ENCODE measurements at regions not wholly inside any gene's neighbourhood (a gene's known extent, or its start where the extent isn't known, plus 50 kb on each side); places are given as distances from the start of the nearest gene placed in this dataset.

DNA sequence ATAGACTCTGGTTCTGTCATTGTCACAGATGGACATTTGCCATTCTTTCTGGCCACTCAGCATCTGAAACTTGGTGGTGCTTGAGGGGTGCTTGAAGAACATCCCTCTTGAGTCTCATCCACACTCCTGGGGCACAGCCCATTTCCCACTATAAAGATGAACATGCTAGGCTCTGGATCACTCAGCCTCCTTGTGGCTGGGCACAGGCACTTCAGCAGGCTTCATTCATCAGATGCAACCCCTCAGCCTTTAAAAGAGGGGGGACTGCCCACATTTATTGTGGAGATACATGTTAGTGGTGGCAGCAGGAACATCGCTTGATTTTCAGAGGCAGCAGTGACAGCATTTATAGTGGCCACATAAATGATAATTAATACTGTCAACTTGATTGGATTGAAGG is 124.7 kb upstream of the NIPBL start:
- TF ChIP-seq, protein P1, sequence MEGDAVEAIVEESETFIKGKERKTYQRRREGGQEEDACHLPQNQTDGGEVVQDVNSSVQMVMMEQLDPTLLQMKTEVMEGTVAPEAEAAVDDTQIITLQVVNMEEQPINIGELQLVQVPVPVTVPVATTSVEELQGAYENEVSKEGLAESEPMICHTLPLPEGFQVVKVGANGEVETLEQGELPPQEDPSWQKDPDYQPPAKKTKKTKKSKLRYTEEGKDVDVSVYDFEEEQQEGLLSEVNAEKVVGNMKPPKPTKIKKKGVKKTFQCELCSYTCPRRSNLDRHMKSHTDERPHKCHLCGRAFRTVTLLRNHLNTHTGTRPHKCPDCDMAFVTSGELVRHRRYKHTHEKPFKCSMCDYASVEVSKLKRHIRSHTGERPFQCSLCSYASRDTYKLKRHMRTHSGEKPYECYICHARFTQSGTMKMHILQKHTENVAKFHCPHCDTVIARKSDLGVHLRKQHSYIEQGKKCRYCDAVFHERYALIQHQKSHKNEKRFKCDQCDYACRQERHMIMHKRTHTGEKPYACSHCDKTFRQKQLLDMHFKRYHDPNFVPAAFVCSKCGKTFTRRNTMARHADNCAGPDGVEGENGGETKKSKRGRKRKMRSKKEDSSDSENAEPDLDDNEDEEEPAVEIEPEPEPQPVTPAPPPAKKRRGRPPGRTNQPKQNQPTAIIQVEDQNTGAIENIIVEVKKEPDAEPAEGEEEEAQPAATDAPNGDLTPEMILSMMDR (IDR thresholded peaks at IDR 0.05; ENCODE audit: unreplicated experiment), result no peak
- no peak overlapping the region for H3K4me3 Mint-ChIP-seq
- H3K9me3 Mint-ChIP-seq, result peaks cover 5% of the 10 kb centered on the region
- H3K27me3 Mint-ChIP-seq (ENCODE audit: low read depth), result peaks cover 23% of the 10 kb centered on the region
- no peaks in the 10 kb centered on the region for H3K4me1 Mint-ChIP-seq
- no peaks in the 10 kb centered on the region for H3K36me3 Mint-ChIP-seq
- no peak for DNase-seq (ENCODE audit: low spot score in 2 of 2, unreplicated experiment in 2 of 2)
- H3K27ac Mint-ChIP-seq, result no peak overlapping the region

- Mint-ChIP-seq H3K4me3 (no peak overlapping the region), H3K9me3 (peaks cover 5% of the 10 kb centered on the region), H3K27ac (no peak overlapping the region), H3K27me3 (ENCODE audit: low read depth) (peaks cover 16% of the 10 kb centered on the region), H3K36me3 (no peaks in the 10 kb centered on the region), H3K4me1 (no peaks in the 10 kb centered on the region)
- TF ChIP-seq, protein P1 (IDR thresholded peaks at IDR 0.05; ENCODE audit: unreplicated experiment), result no peak
- no peak for DNase-seq (ENCODE audit: low spot score in 2 of 2, unreplicated experiment in 2 of 2)
These were observed 121.2 kb upstream of the NIPBL start for GRCh38 chr5:36755342-36755741.

GRCh38 chr5:36755920-36756488 is 120.6 kb upstream of the NIPBL start:
- Mint-ChIP-seq H3K4me1 (no peaks in the 10 kb centered on the region), H3K27me3 (ENCODE audit: low read depth) (peaks cover 16% of the 10 kb centered on the region), H3K4me3 (no peak overlapping the region), H3K9me3 (peaks cover 2% of the 10 kb centered on the region), H3K27ac (no peak overlapping the region), H3K36me3 (no peaks in the 10 kb centered on the region)
- DNase-seq (ENCODE audit: low spot score in 2 of 2, unreplicated experiment in 2 of 2), result no peak
- TF ChIP-seq, protein P1 (IDR thresholded peaks at IDR 0.05; ENCODE audit: unreplicated experiment), result no peak

DNA sequence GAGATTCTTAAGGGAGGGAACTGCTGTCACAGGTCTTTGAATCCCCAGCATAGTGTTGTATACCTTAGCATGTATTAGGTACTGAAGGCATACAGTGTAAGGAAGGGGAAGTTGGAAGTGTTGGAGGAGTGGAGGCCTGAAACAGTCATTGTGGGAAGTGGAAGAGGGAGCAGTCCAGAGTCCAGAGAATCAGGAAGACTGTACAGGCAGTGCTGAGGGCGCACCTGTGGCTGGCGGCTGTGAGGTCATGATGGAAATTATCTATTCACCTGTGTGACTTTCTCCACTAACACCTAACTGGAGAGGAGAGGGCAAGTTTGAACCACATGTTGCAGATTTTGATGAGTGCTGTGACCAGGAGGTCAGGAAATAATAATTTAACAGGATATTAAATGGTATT is 119.7 kb upstream of the NIPBL start:
- no peak for DNase-seq (ENCODE audit: low spot score in 2 of 2, unreplicated experiment in 2 of 2)
- Mint-ChIP-seq H3K9me3 (no peaks in the 10 kb centered on the region), H3K4me3 (no peak overlapping the region), H3K36me3 (no peaks in the 10 kb centered on the region), H3K27me3 (ENCODE audit: low read depth) (peaks cover 16% of the 10 kb centered on the region), H3K27ac (no peak overlapping the region), H3K4me1 (no peaks in the 10 kb centered on the region)
- TF ChIP-seq, protein P1 (IDR thresholded peaks at IDR 0.05; ENCODE audit: unreplicated experiment), result no peak

DNA sequence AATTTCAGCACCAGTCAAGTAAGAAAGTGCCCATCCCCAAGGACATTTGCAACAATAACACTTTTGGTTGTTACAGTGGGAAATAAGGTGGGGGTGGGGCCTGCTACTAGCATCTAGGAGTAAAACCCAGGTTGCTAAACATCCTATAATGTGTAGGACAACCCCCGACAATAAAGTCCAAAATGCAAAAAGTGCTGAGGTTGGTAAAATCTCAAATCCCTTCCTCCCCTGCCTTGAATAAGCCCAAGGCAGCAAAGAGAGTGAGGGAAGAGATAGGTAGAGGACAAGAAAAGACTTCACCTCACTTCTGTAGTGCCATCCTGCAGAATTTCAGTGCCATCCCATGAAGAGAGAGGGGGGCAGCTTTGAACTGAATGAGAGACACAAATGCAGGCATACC is 117.5 kb upstream of the NIPBL start:
- no peaks in the 10 kb centered on the region for H3K36me3 Mint-ChIP-seq
- peaks cover 15% of the 10 kb centered on the region for H3K27me3 Mint-ChIP-seq (ENCODE audit: low read depth)
- no peak for DNase-seq (ENCODE audit: low spot score in 2 of 2, unreplicated experiment in 2 of 2)
- H3K27ac Mint-ChIP-seq, result no peak overlapping the region
- H3K9me3 Mint-ChIP-seq, result no peaks in the 10 kb centered on the region
- no peaks in the 10 kb centered on the region for H3K4me1 Mint-ChIP-seq
- TF ChIP-seq, protein P1 (IDR thresholded peaks at IDR 0.05; ENCODE audit: unreplicated experiment), result no peak
- H3K4me3 Mint-ChIP-seq, result no peak overlapping the region

GRCh38 chr5:36763454-36763853 is 113.1 kb upstream of the NIPBL start:
- Mint-ChIP-seq H3K4me3 (no peak overlapping the region), H3K27me3 (ENCODE audit: low read depth) (peaks cover 8% of the 10 kb centered on the region), H3K4me1 (no peaks in the 10 kb centered on the region), H3K36me3 (no peaks in the 10 kb centered on the region), H3K9me3 (peaks cover 26% of the 10 kb centered on the region), H3K27ac (no peak overlapping the region)
- no peak for DNase-seq (ENCODE audit: low spot score in 2 of 2, unreplicated experiment in 2 of 2)
- TF ChIP-seq, protein P1 (IDR thresholded peaks at IDR 0.05; ENCODE audit: unreplicated experiment), result no peak
